ENCODE measurements at regions not wholly inside any gene's neighbourhood (a gene's known extent, or its start where the extent isn't known, plus 50 kb on each side); places are given as distances from the start of the nearest gene placed in this dataset.

DNA sequence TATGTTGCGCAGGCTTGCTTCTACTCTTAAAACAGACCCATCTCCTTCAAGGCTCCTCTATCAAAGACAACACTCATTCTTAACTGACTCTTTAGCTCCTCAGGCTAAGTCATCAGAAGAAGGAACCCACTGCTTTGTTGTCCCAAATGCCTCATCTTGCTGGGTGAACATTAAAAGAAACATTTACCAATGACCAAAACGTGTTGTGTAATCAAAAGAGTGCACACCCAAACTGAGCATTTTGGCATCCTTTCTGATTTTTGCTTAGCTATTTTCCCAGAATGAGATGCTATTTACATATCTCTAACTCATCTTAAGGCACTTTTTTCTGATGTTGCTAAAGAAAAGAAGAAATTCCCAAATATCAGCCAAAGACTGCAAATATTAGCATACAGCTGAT is 131.7 kb upstream of the VCX3A start:
- H3K4me3 ChIP-seq (ENCODE audit: low read depth in 2 of 2, low read length in 1 of 2) = no peak overlapping the region
- WGBS (ENCODE audit: low lambda C conversion rate) = 5% methylated on average over 2 of the region's 2 CpGs
- H3K27me3 ChIP-seq (ENCODE audit: insufficient read depth) = no peaks in the 10 kb centered on the region
- H3K9ac ChIP-seq = no peak overlapping the region
- no peaks in the 10 kb centered on the region for H3K9me2 ChIP-seq
- no peak overlapping the region for H3K27ac ChIP-seq (ENCODE audit: low read depth in 2 of 2, low read length in 1 of 2)
- POLR2A ChIA-PET = no interaction called here
- no peaks in the 10 kb centered on the region for H3K9me3 ChIP-seq
- no peak overlapping the region for H2AFZ ChIP-seq (ENCODE audit: low read depth)
- no peaks in the 10 kb centered on the region for H3K4me1 ChIP-seq (ENCODE audit: control insufficient read depth in 1 of 2, insufficient read depth in 2 of 2, low read depth in 1 of 2, low read length in 1 of 2)
- H4K20me1 ChIP-seq (ENCODE audit: insufficient read depth) = no peaks in the 10 kb centered on the region
- TF ChIP-seq SMC3 (IDR thresholded peaks at IDR 0.05; ENCODE audit: low read depth, low read length) = no peak
- TF ChIP-seq RCOR1 (IDR thresholded peaks at IDR 0.05; ENCODE audit: low read length) = no peak
- no peak for TF ChIP-seq NRF1 (IDR thresholded peaks at IDR 0.05; ENCODE audit: low read depth, low read length)
- TF ChIP-seq GATA2 (CRISPR knock-in tag; IDR thresholded peaks at IDR 0.05) = no peak
- TF ChIP-seq CHD2 (IDR thresholded peaks at IDR 0.05; ENCODE audit: low read length, partially characterized antibody) = no peak
- no peak for TF ChIP-seq MXI1 (IDR thresholded peaks at IDR 0.05; ENCODE audit: low read depth, low read length)
- TF ChIP-seq, protein P1, sequence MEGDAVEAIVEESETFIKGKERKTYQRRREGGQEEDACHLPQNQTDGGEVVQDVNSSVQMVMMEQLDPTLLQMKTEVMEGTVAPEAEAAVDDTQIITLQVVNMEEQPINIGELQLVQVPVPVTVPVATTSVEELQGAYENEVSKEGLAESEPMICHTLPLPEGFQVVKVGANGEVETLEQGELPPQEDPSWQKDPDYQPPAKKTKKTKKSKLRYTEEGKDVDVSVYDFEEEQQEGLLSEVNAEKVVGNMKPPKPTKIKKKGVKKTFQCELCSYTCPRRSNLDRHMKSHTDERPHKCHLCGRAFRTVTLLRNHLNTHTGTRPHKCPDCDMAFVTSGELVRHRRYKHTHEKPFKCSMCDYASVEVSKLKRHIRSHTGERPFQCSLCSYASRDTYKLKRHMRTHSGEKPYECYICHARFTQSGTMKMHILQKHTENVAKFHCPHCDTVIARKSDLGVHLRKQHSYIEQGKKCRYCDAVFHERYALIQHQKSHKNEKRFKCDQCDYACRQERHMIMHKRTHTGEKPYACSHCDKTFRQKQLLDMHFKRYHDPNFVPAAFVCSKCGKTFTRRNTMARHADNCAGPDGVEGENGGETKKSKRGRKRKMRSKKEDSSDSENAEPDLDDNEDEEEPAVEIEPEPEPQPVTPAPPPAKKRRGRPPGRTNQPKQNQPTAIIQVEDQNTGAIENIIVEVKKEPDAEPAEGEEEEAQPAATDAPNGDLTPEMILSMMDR (IDR thresholded peaks at IDR 0.05) = no peak
- TF ChIP-seq, protein P2, sequence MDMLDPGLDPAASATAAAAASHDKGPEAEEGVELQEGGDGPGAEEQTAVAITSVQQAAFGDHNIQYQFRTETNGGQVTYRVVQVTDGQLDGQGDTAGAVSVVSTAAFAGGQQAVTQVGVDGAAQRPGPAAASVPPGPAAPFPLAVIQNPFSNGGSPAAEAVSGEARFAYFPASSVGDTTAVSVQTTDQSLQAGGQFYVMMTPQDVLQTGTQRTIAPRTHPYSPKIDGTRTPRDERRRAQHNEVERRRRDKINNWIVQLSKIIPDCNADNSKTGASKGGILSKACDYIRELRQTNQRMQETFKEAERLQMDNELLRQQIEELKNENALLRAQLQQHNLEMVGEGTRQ (IDR thresholded peaks at IDR 0.05; ENCODE audit: borderline replicate concordance, low read depth, low read length) = no peak
- TF ChIP-seq FOSL2 (IDR thresholded peaks at IDR 0.05; ENCODE audit: borderline replicate concordance, low read depth) = no peak
- TF ChIP-seq EP300 (IDR thresholded peaks at IDR 0.05; ENCODE audit: borderline replicate concordance in 1 of 2, low read depth in 1 of 2, low read length in 1 of 2) = no peak
- TF ChIP-seq JUND (IDR thresholded peaks at IDR 0.05) = no peak
- TF ChIP-seq, protein P3, sequence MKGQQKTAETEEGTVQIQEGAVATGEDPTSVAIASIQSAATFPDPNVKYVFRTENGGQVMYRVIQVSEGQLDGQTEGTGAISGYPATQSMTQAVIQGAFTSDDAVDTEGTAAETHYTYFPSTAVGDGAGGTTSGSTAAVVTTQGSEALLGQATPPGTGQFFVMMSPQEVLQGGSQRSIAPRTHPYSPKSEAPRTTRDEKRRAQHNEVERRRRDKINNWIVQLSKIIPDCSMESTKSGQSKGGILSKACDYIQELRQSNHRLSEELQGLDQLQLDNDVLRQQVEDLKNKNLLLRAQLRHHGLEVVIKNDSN (IDR thresholded peaks at IDR 0.05; ENCODE audit: borderline replicate concordance, low read depth) = no peak
- TF ChIP-seq, protein P4, sequence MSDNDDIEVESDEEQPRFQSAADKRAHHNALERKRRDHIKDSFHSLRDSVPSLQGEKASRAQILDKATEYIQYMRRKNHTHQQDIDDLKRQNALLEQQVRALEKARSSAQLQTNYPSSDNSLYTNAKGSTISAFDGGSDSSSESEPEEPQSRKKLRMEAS (IDR thresholded peaks at IDR 0.05; ENCODE audit: low read depth) = no peak
- no peak for DNase-seq
- H3K36me3 ChIP-seq (replicated peaks in 1 of 2; ENCODE audit: control insufficient read depth in 1 of 2, insufficient read depth in 2 of 2, low read length in 1 of 2) = no peaks in the 10 kb centered on the region
- no peaks in the 10 kb centered on the region for H3K79me2 ChIP-seq (ENCODE audit: insufficient read depth)
- no peaks in the 10 kb centered on the region for H3F3A ChIP-seq (replicated peaks; ENCODE audit: insufficient read depth)
- H3K4me2 ChIP-seq = no peak overlapping the region
- CTCF ChIA-PET = no interaction called here

DNA sequence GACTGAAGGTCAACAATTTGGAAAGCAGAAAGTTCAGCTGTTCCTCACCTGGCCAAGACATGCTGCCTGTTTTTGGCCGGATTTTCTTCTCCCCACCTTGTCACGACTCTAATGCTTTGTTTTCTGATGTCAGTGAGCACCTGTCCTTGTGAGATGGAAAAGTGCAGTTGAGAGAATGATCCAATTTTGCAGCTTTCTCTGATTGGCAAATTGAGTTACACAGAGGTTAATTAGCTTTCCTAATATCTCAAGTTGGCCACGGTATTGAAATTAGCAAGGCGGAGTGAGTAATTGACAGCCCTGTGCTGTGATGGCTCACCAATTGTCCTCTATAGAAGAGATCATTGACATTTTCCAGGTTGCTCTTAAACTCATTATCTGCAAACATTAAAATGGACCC is 126.8 kb upstream of the VCX3A start:
- no peak overlapping the region for H2AFZ ChIP-seq (ENCODE audit: low read depth)
- H4K20me1 ChIP-seq (ENCODE audit: insufficient read depth) = no peaks in the 10 kb centered on the region
- ChIA-PET CTCF (no interaction called here), POLR2A (no interaction called here)
- no peaks in the 10 kb centered on the region for H3K9me2 ChIP-seq
- no peaks in the 10 kb centered on the region for H3K36me3 ChIP-seq (replicated peaks in 1 of 2; ENCODE audit: control insufficient read depth in 1 of 2, insufficient read depth in 2 of 2, low read length in 1 of 2)
- no peak overlapping the region for H3K27ac ChIP-seq (ENCODE audit: low read depth in 2 of 2, low read length in 1 of 2)
- no peaks in the 10 kb centered on the region for H3K79me2 ChIP-seq (ENCODE audit: insufficient read depth)
- no peak for DNase-seq
- no peaks in the 10 kb centered on the region for H3K27me3 ChIP-seq (ENCODE audit: insufficient read depth)
- H3K9me3 ChIP-seq = no peaks in the 10 kb centered on the region
- H3K4me1 ChIP-seq (ENCODE audit: control insufficient read depth in 1 of 2, insufficient read depth in 2 of 2, low read depth in 1 of 2, low read length in 1 of 2) = no peaks in the 10 kb centered on the region
- no peak overlapping the region for H3K4me3 ChIP-seq (ENCODE audit: low read depth in 2 of 2, low read length in 1 of 2)
- no peak overlapping the region for H3K9ac ChIP-seq
- no peak overlapping the region for H3K4me2 ChIP-seq
- WGBS (ENCODE audit: low lambda C conversion rate) = 2% methylated on average over 4 of the region's 4 CpGs
- no peaks in the 10 kb centered on the region for H3F3A ChIP-seq (replicated peaks; ENCODE audit: insufficient read depth)
- TF ChIP-seq YY1 (IDR thresholded peaks at IDR 0.05; ENCODE audit: low read depth) = no peak
- no peak for TF ChIP-seq NRF1 (IDR thresholded peaks at IDR 0.05; ENCODE audit: low read depth, low read length)
- no peak for TF ChIP-seq EP300 (IDR thresholded peaks at IDR 0.05; ENCODE audit: borderline replicate concordance in 1 of 2, low read depth in 1 of 2, low read length in 1 of 2)
- no peak for TF ChIP-seq POLR2AphosphoS5 (IDR thresholded peaks at IDR 0.05; ENCODE audit: low read depth, low read length)
- TF ChIP-seq RCOR1 (IDR thresholded peaks at IDR 0.05; ENCODE audit: low read length) = no peak
- TF ChIP-seq MXI1 (IDR thresholded peaks at IDR 0.05; ENCODE audit: low read depth, low read length) = no peak
- TF ChIP-seq, protein P1 (IDR thresholded peaks at IDR 0.05) = no peak
- no peak for TF ChIP-seq MEF2A (IDR thresholded peaks at IDR 0.05; ENCODE audit: borderline replicate concordance, low read depth)
- TF ChIP-seq, protein P5, sequence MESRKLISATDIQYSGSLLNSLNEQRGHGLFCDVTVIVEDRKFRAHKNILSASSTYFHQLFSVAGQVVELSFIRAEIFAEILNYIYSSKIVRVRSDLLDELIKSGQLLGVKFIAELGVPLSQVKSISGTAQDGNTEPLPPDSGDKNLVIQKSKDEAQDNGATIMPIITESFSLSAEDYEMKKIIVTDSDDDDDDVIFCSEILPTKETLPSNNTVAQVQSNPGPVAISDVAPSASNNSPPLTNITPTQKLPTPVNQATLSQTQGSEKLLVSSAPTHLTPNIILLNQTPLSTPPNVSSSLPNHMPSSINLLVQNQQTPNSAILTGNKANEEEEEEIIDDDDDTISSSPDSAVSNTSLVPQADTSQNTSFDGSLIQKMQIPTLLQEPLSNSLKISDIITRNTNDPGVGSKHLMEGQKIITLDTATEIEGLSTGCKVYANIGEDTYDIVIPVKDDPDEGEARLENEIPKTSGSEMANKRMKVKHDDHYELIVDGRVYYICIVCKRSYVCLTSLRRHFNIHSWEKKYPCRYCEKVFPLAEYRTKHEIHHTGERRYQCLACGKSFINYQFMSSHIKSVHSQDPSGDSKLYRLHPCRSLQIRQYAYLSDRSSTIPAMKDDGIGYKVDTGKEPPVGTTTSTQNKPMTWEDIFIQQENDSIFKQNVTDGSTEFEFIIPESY (IDR thresholded peaks at IDR 0.05; ENCODE audit: borderline replicate concordance, low read depth) = no peak
- TF ChIP-seq TEAD4 (IDR thresholded peaks at IDR 0.05; ENCODE audit: borderline replicate concordance, insufficient read depth) = no peak
- TF ChIP-seq, protein P3 (IDR thresholded peaks at IDR 0.05; ENCODE audit: borderline replicate concordance, low read depth) = no peak
- no peak for TF ChIP-seq FOSL2 (IDR thresholded peaks at IDR 0.05; ENCODE audit: borderline replicate concordance, low read depth)

All from SK-N-SH (cell line).